ENCODE measurements at regions not wholly inside any gene's neighbourhood (a gene's known extent, or its start where the extent isn't known, plus 50 kb on each side); places are given as distances from the start of the nearest gene placed in this dataset.
A peak's percentile ranks its signal among the peaks of the same experiment; 100 is the strongest.

- DNase-seq, result no peak
- H3K27me3 Mint-ChIP-seq, result no peaks in the 10 kb centered on the region
- H3K9me3 Mint-ChIP-seq, result no peaks in the 10 kb centered on the region
- H3K4me1 Mint-ChIP-seq, result no peaks in the 10 kb centered on the region
- CTCF ChIA-PET, result no interaction called here
- no peaks in the 10 kb centered on the region for H3K36me3 Mint-ChIP-seq
- no peak overlapping the region for H3K4me3 Mint-ChIP-seq
- H3K27ac Mint-ChIP-seq, result no peak overlapping the region
Observed at GRCh38 chr6:141337191-141337590, 795.5 kb upstream of the GJE1 start.

DNA sequence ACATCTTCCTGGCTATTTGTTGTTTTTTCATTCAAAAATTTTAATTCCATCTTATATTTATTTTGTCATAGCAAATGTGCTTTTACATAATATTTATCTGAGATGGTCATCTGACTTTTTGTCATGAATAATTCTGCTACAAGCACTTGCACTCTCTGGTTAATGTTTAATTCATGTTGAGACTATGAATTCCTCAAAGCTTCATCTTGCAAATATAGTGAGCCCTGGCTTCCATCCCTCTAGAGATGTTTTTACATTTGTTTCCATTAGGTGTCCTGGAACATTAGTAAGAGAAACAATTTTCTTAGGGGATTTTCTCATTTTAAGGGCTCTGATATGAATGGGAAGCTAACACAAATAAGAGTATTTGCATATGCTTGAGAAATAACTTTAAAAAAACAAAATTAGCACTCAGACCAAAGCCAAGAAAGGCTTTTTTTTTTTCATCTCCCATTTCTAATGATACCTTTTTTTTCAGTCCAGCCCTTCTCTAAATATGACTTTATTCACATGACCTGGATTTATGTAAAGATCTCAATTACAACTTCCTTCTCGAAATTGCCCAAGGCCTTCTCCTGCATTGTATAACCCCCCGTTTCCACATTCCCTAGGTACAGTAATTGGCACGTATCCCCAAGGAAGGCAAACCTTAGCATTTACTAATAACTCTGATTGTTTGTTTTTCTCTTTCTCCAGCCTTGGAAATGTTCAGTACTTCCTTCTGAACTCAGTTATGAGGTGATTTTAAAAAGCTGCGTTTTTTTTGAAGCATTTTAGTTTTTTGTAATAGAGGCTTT lies 797.0 kb upstream of the GJE1 start:
- Mint-ChIP-seq H3K27me3 (no peaks in the 10 kb centered on the region), H3K27ac (no peak overlapping the region), H3K4me1 (no peaks in the 10 kb centered on the region), H3K4me3 (no peak overlapping the region), H3K36me3 (no peaks in the 10 kb centered on the region), H3K9me3 (no peaks in the 10 kb centered on the region)
- DNase-seq, result no peak
- CTCF ChIA-PET, result no interaction called here

DNA sequence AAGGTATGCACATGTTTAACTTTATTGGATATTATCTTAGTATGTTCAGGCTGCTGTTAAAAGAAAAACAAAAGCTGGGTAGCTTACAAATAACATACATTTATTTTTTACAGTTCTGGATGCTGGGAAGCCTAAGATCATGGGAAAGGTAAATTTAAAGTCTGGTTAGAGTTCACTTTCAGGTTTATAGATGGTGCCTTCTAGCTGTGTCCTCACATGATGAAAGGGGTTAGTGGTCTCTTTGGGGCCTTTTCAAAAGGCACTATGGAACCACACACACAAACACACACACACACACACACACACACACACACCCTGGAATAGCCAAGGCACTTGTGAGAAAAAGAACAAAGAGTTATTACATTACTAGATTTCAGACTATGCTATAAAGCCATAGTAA lies 805.8 kb upstream of the GJE1 start:
- H3K4me1 Mint-ChIP-seq, result peaks cover 11% of the 10 kb centered on the region
- H3K36me3 Mint-ChIP-seq, result no peaks in the 10 kb centered on the region
- no peak overlapping the region for H3K27ac Mint-ChIP-seq
- CTCF ChIA-PET, result no interaction called here
- H3K9me3 Mint-ChIP-seq, result no peaks in the 10 kb centered on the region
- H3K4me3 Mint-ChIP-seq, result no peak overlapping the region
- no peaks in the 10 kb centered on the region for H3K27me3 Mint-ChIP-seq
- DNase-seq, result no peak

DNA sequence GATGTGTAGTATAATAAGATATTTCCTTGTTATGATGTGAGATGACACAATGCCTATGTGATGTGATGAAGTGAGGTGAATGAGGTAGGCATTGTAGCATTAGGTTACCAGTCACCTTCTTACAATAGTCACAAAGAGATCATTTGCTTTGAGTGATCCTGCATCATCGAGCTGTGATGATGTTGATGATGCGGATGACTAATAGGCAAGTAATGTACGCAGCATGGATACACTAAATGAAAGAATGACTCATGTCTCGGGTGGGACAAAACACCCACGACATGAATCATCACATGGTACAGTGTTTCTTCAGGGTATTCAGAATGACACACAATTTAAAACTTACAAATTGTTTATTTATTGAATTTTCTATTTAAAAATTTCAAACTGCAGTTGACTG lies 806.3 kb upstream of the GJE1 start:
- CTCF ChIA-PET, result no interaction called here
- DNase-seq, result peak; percentile 25

GRCh38 chr6:141321493-141322347 lies 811.0 kb upstream of the GJE1 start:
- no peaks in the 10 kb centered on the region for H3K27me3 Mint-ChIP-seq
- CTCF ChIA-PET, result no interaction called here
- H3K9me3 Mint-ChIP-seq, result no peaks in the 10 kb centered on the region
- peaks cover 9% of the 10 kb centered on the region for H3K4me1 Mint-ChIP-seq
- no peaks in the 10 kb centered on the region for H3K36me3 Mint-ChIP-seq
- H3K4me3 Mint-ChIP-seq, result no peak overlapping the region
- no peak for DNase-seq
- H3K27ac Mint-ChIP-seq, result no peak overlapping the region

More for the DNA sequence above, 806.3 kb upstream of the GJE1 start:
- Mint-ChIP-seq H3K36me3 (no peaks in the 10 kb centered on the region), H3K27me3 (no peaks in the 10 kb centered on the region), H3K9me3 (no peaks in the 10 kb centered on the region), H3K27ac (no peak overlapping the region), H3K4me3 (no peak overlapping the region), H3K4me1 (peaks cover 11% of the 10 kb centered on the region)

DNA sequence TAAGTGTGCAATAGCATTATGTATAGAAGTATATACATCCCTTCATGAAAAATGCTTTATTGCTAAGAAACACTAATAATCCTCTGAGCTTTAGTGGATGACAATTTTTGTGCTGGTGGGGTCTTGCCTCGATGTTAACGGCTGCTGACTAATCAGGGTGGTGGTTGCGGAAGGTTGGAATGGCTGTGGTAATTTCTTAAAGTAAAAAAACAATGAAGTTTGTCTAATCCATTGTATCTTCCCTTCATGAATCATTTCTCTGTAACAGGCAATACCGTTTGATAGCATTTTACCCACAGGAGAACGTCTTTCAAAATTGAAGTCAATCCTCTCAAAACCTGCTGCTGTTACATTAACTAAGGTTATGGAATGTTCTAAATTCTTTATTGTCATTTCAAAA lies 816.5 kb upstream of the GJE1 start:
- Mint-ChIP-seq H3K36me3 (no peaks in the 10 kb centered on the region), H3K9me3 (no peaks in the 10 kb centered on the region), H3K27ac (no peak overlapping the region), H3K4me1 (no peaks in the 10 kb centered on the region), H3K4me3 (no peak overlapping the region), H3K27me3 (no peaks in the 10 kb centered on the region)
- no peak for DNase-seq
- CTCF ChIA-PET, result no interaction called here

DNA sequence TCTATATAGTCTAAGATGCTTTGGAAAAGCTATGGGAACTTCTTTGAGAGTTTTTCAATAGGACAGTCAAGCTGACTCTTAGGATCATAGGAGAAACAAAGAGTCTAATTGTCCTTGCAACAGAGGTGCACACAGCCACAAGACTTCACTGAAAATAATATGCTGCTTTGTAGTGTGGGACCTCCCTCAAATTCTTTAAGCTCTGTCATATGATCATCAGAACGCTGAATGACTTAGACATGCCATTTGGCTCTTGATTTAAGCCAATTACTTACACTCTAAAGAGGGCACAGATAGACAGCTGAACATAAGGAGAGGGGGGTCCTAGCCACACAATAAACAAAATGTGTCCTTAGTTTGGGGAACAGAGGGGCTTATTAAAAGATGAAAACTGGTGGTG lies 818.7 kb upstream of the GJE1 start:
- CTCF ChIA-PET, result no interaction called here
- no peaks in the 10 kb centered on the region for H3K4me1 Mint-ChIP-seq
- H3K27ac Mint-ChIP-seq, result no peak overlapping the region
- DNase-seq, result no peak
- H3K36me3 Mint-ChIP-seq, result no peaks in the 10 kb centered on the region
- no peaks in the 10 kb centered on the region for H3K27me3 Mint-ChIP-seq
- H3K9me3 Mint-ChIP-seq, result no peaks in the 10 kb centered on the region
- H3K4me3 Mint-ChIP-seq, result no peak overlapping the region

DNA sequence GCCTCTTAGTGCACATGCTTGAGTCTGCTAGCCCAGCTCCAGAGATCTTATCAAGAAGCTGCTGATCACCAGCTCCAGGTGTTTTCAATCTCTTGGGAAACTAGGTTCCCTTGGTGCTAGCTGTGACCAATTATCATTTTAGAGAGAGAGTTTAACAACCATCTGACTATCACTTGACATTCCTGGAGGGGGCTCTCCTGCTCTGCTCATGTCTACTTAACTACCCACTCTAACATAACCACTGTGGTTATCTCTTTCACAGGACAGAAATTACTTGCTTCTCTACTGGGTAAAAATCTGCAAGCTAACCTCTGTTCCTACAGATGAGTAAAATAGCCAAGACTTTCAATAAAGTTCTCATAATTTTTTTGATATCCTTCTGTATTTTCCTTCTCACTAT lies 823.4 kb upstream of the GJE1 start:
- Mint-ChIP-seq H3K27me3 (no peaks in the 10 kb centered on the region), H3K27ac (no peak overlapping the region), H3K9me3 (peaks cover 5% of the 10 kb centered on the region), H3K36me3 (no peaks in the 10 kb centered on the region), H3K4me3 (no peak overlapping the region), H3K4me1 (no peaks in the 10 kb centered on the region)
- no peak for DNase-seq
- CTCF ChIA-PET, result interaction anchor here (1.2 kb wide), 1 partner anchor 263 kb away, joined by 3 read pairs; no protein-coding TSS in a partner anchor

DNA sequence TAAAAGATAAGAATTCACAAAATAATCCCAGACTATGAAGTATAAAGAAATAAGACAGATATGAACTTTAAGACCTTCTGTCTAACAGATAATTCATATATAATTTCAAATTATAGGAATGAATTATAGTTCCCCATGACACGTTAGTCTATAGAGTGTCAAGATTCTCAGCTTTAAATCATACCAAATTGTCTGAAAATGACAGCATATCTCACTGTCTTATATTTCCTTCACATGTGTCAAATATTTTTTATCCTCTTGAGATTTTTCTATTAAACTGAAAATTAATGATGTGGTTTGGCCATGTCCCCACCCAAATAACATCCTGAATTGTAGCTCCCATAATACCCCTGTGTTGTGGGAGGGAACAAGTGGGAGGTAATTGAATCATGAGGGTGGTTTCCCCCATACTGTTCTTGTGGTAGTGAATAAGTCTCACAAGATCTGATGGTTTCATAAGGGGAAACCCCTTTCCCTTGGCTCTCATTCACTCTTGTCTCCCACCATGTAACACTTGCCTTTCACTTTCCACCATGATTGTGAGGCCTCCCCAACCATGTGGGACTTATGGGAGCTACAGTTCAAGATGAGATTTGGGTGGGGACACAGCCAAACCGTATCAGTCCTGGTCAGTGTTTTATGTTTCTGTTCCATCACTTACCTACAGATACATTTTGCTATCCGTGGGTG lies 825.3 kb upstream of the GJE1 start:
- CTCF ChIA-PET, result no interaction called here
- Mint-ChIP-seq H3K36me3 (no peaks in the 10 kb centered on the region), H3K27me3 (no peaks in the 10 kb centered on the region), H3K4me1 (no peaks in the 10 kb centered on the region), H3K4me3 (no peak overlapping the region), H3K9me3 (peaks cover 5% of the 10 kb centered on the region), H3K27ac (no peak overlapping the region)
- DNase-seq, result no peak

- CTCF ChIA-PET, result interaction anchor here (1.5 kb wide), 1 partner anchor 260 kb away, joined by 5 read pairs; no protein-coding TSS in a partner anchor
Observed at GRCh38 chr6:141303907-141304306, 828.8 kb upstream of the GJE1 start.

GRCh38 chr6:141301779-141302178 lies 830.9 kb upstream of the GJE1 start:
- no peak for DNase-seq
- no peaks in the 10 kb centered on the region for H3K27me3 Mint-ChIP-seq
- no peaks in the 10 kb centered on the region for H3K36me3 Mint-ChIP-seq
- no peak overlapping the region for H3K27ac Mint-ChIP-seq
- CTCF ChIA-PET, result no interaction called here
- no peaks in the 10 kb centered on the region for H3K4me1 Mint-ChIP-seq
- no peak overlapping the region for H3K4me3 Mint-ChIP-seq
- H3K9me3 Mint-ChIP-seq, result no peaks in the 10 kb centered on the region

More at GRCh38 chr6:141303907-141304306, 828.8 kb upstream of the GJE1 start:
- H3K27me3 Mint-ChIP-seq, result no peaks in the 10 kb centered on the region
- DNase-seq, result no peak
- peaks cover 5% of the 10 kb centered on the region for H3K9me3 Mint-ChIP-seq
- H3K36me3 Mint-ChIP-seq, result no peaks in the 10 kb centered on the region
- H3K4me1 Mint-ChIP-seq, result no peaks in the 10 kb centered on the region
- no peak overlapping the region for H3K4me3 Mint-ChIP-seq
- no peak overlapping the region for H3K27ac Mint-ChIP-seq

GRCh38 chr6:141290941-141291721 lies 841.6 kb upstream of the GJE1 start:
- CTCF ChIA-PET, result no interaction called here
- Mint-ChIP-seq H3K4me1 (no peaks in the 10 kb centered on the region), H3K36me3 (no peaks in the 10 kb centered on the region), H3K27me3 (no peaks in the 10 kb centered on the region), H3K4me3 (no peak overlapping the region), H3K27ac (no peak overlapping the region), H3K9me3 (no peaks in the 10 kb centered on the region)
- DNase-seq, result no peak

- Mint-ChIP-seq H3K4me3 (no peak overlapping the region), H3K36me3 (no peaks in the 10 kb centered on the region), H3K4me1 (no peaks in the 10 kb centered on the region), H3K27ac (no peak overlapping the region), H3K27me3 (no peaks in the 10 kb centered on the region), H3K9me3 (no peaks in the 10 kb centered on the region)
- CTCF ChIA-PET, result no interaction called here
- no peak for DNase-seq
Observed at GRCh38 chr6:141288947-141289346, 843.8 kb upstream of the GJE1 start.

GRCh38 chr6:141282263-141282662 lies 850.5 kb upstream of the GJE1 start:
- CTCF ChIA-PET, result no interaction called here

More at GRCh38 chr6:141282263-141282662, 850.5 kb upstream of the GJE1 start:
- no peaks in the 10 kb centered on the region for H3K36me3 Mint-ChIP-seq
- H3K9me3 Mint-ChIP-seq, result no peaks in the 10 kb centered on the region
- H3K4me3 Mint-ChIP-seq, result no peak overlapping the region
- no peaks in the 10 kb centered on the region for H3K4me1 Mint-ChIP-seq
- DNase-seq, result no peak
- no peak overlapping the region for H3K27ac Mint-ChIP-seq
- H3K27me3 Mint-ChIP-seq, result no peaks in the 10 kb centered on the region
